Epithelial cell of proximal tubule (primary cell): ENCODE measurements at regions not wholly inside any gene's neighbourhood (a gene's known extent, or its start where the extent isn't known, plus 50 kb on each side); places are given as distances from the start of the nearest gene placed in this dataset.

Source experiments
- DNase-seq: peaks from one replicate; pipeline ENCODE4 v3.0.0-alpha.2; 2011; ENCODE audit warnings: low read depth
- H3K4me3 ChIP-seq: 2 replicates; pipeline ENCODE4 v1.5.1; 2011; ENCODE audit warnings: low read depth, mild to moderate bottlenecking, low read length
- TF ChIP-seq, protein P1 (sequence below): conservative IDR thresholded peaks from 2 replicates; pipeline ENCODE4 v1.5.1; 2012; ENCODE audit warnings: low read depth, mild to moderate bottlenecking, low read length

- TF ChIP-seq, protein P1, sequence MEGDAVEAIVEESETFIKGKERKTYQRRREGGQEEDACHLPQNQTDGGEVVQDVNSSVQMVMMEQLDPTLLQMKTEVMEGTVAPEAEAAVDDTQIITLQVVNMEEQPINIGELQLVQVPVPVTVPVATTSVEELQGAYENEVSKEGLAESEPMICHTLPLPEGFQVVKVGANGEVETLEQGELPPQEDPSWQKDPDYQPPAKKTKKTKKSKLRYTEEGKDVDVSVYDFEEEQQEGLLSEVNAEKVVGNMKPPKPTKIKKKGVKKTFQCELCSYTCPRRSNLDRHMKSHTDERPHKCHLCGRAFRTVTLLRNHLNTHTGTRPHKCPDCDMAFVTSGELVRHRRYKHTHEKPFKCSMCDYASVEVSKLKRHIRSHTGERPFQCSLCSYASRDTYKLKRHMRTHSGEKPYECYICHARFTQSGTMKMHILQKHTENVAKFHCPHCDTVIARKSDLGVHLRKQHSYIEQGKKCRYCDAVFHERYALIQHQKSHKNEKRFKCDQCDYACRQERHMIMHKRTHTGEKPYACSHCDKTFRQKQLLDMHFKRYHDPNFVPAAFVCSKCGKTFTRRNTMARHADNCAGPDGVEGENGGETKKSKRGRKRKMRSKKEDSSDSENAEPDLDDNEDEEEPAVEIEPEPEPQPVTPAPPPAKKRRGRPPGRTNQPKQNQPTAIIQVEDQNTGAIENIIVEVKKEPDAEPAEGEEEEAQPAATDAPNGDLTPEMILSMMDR = no peak
- H3K4me3 ChIP-seq = no peak overlapping the region
- DNase-seq = no peak
Observed at GRCh38 chr4:62791386-62791785, 1591.3 kb downstream of the ADGRL3 start.

DNA sequence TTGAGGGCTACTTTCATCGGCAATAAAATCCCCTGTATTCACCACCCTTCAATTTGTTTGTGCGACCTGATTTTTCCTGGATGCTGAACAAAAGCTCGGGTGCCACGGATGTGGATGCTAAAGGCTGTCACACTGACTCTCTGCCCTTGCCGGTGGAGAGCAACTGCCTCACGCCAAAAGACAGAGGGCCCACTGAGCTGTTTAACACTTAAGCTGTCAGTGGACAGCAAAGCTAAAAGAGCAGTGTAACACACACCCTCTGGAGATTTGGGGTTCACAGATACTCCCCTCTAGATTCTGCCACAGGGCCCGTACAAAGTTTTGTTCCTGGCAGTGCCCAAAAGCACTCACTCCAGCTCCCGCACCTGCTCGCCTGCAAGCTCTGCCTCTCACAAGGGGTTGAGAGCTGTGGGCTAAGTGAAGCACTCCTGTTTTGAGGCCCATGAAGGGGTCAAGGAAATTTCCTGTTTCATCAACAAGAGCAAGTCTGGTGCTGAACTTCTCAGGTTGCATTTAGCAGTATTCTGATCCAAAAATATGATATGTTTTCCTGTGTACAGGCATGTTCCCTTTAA lies 1571.9 kb downstream of the ADGRL3 start:
- H3K4me3 ChIP-seq = no peak overlapping the region
- TF ChIP-seq, protein P1 = no peak
- DNase-seq = no peak

- TF ChIP-seq, protein P1 = no peak
- no peak overlapping the region for H3K4me3 ChIP-seq
- DNase-seq = no peak
Observed at GRCh38 chr4:62740296-62740695, 1540.2 kb downstream of the ADGRL3 start.

- no peak for DNase-seq
- TF ChIP-seq, protein P1 = no peak
Observed at GRCh38 chr4:62717154-62717553, 1517.0 kb downstream of the ADGRL3 start.

GRCh38 chr4:62711575-62711974 lies 1511.4 kb downstream of the ADGRL3 start:
- no peak overlapping the region for H3K4me3 ChIP-seq
- TF ChIP-seq, protein P1 = no peak

More at GRCh38 chr4:62717154-62717553, 1517.0 kb downstream of the ADGRL3 start:
- no peak overlapping the region for H3K4me3 ChIP-seq

DNA sequence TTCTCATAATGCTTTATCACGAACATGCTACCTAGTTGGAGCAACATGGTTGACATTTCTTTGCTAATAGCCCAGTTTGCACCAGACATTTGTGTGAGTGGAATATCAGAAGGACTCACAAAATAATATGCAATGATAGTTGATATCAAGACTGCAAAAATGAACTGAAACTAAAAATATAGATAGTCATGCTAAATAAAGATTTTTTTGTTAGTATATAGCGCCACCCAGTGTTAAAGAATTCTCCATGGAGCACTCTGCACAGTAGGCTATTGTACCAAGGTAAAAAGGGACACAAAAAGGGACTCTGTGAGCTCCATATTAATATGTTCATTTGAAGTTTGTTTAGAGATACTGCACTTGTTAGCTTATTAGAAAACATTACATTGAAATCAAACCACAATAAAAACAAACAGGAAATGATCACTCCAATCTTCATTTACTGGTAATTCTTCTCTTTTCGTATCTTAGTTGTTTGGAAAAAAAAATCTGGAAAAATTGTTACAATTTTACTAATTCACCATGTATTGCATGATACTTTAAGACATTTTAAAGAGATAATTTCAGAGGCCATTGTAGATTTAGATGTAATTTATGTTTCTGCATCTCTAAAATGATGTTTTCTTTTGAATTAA lies 1509.6 kb downstream of the ADGRL3 start:
- H3K4me3 ChIP-seq = no peak overlapping the region
- TF ChIP-seq, protein P1 = peak; percentile 54
- DNase-seq = no peak

More at GRCh38 chr4:62711575-62711974, 1511.4 kb downstream of the ADGRL3 start:
- no peak for DNase-seq

- TF ChIP-seq, protein P1 = no peak
- no peak for DNase-seq
- no peak overlapping the region for H3K4me3 ChIP-seq
Observed at GRCh38 chr4:62706423-62706822, 1506.3 kb downstream of the ADGRL3 start.
